ENCODE measurements at regions not wholly inside any gene's neighbourhood (a gene's known extent, or its start where the extent isn't known, plus 50 kb on each side); places are given as distances from the start of the nearest gene placed in this dataset.
"Not testable (repeated sequence)": the region's sequence is repeated elsewhere in the genome, so short reads cannot be mapped to it uniquely, and the experiment has no call there.

DNA sequence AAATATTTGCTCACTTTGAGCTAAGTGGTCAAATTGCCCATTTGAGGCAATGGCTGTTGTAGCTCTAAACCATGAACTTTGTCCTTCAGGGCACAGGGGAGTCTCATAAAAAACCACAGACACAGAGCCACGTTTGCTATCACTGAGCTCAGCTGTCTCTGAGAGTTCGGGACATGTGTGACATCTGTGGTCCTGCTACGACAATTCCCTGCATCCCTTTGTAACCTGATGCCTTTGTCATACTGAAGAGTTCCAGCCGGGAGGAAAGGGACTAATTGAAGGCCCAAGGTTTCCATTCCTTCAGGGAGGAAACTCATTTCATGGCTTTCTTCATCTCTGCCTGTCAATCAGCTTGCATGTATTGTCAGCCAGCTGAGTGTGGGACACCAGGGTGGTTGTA is 599.4 kb upstream of the CDH5 start:
- no peak for DNase-seq (ENCODE audit: low spot score)

DNA sequence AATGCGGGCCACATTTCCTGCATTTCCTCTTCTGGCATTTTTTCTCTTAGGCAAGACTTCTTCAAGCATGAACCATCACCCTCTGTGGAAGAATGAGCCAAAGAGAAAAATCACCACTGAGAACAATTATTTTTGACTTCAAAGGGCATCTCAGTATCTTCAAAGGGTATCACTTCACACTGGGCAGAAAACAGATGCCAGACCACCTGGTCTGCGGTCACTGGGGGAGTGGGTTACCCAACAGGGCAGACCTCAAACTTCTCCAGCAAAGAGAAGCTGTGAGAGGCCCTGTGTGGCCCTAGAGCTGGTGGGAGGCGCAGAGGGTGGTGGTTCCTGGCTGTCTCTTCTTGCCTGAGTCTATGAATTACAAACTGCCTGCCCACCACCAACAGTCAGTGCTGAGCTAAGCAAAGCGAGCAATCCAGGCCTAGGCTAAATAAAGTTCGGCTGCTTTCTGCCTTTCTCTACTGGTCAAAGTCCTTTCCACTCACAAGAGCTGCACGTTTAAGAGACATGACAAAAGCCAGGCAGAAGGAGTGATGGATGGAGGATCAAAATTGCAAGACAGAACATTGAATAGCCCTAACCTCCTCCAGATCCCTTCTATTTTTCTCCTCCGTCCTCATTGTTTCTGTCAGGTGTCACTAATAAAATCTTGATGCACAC is 602.7 kb upstream of the CDH5 start:
- DNase-seq (ENCODE audit: low spot score) = no peak

DNA sequence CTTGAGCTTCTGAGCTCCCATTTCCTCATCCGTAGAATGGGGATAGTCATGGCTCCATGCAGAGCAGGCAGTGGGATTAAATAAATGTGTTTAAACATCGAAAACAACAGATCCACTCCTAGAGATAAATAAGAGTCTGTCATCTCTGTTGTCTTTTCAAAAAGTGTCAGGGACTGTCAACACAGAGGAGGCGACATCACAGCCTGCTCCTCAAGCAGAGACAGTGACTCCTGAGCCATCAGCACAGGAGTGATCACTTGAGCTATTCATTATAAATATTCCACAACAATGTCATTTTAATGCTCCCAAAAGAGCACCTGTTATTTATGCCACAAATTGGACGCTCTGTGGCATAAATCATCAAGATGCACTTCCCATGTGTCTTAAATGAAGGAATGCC is 605.6 kb upstream of the CDH5 start:
- no peak for DNase-seq (ENCODE audit: low spot score)

DNA sequence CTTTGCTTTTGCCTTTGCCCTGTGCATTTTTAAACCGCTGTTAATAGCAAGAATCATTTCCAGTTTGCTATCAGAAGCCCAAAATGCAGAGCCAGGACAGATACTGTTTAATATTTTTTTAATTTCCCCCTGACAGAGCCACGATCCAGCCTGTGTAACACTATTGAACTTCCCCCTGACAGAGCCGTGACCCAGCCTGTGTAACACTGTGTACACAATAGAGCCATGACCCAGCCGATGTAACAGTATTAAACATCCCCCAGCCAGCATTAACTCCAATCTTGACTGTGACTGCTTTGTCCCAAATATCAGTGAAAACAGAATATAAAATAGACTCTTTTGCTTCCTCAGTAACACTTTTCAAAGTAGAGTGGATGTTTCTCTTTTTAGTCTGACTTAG is 607.9 kb upstream of the CDH5 start:
- DNase-seq (ENCODE audit: low spot score) = no peak

DNA sequence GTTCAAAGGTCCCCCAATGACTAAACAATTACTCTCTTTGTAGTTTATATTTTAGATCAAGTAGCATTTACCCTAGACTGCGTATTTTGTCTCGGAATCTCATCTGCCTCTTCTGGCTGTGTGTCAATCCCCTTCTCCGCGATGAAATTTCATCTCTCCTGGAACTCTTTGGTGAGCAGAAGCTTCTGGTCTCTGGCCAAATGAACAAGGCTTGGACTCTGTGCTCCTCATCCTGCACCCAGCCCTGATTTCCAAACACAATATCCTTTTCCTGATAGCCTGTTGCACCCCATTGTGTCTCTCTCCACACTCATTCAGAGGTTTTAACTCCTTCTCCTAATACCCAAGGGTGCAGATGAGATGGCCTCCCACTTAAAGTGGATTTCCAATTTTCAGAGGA is 609.4 kb upstream of the CDH5 start:
- DNase-seq (ENCODE audit: low spot score) = no peak

DNA sequence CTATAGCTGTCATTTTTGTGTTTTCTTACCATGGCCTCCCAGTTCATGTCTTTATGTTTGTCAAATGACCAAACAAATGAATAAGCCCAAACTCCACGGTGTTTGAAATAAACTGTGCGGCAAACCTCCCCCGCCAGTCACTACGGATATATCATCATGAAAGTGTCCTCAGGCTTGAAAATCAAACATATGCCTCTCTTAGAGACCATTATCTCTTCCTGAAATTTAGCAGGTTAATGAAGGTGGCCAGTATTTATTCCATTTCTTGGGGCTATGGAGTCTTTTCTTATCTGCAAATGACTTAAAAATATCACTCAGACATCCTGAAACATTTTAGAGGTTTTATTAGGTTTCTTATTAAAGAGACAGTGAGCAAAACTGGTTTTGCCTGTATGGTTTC is 610.3 kb upstream of the CDH5 start:
- DNase-seq (ENCODE audit: low spot score) = no peak

DNA sequence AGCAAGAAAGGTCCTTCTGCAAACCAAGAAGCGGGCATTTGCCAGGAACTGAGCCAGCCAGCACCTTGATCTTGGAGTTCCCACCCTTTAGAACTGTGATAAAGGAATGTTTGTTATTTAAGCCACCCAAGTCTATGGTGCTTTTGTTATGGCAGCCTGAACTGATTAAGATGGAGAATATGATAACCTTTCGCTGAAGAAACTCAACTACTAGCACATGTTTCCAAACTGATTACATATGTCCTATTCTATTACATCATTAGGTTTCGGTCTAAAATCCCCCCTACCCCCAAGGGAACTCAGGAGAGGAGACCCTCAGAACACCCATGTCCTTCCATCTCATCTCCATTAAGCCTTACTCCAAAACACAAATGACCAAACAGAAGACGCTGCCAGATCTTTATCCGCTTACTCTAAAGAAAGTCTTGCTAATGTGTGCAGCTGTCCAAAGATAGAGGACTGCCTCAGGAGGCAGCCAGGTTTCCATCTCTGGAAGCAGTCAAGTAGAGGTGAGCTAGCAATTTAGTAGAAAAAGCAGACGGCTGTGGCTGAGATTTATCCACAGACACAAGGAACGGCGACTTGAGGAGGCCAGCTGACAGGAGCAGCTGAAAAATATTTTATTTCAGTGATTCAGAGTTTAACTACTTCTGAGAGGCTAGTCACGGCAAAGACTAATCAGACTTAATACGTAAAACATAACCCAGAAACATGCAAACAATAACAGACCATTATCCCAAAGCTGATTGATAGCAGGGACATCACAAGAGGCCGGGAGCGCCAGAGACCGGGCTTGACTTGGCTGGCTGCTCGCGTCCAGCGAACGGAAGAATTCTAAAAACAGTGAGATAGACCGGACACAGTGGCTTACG is 611.4 kb upstream of the CDH5 start:
- no peak for DNase-seq (ENCODE audit: low spot score)

DNA sequence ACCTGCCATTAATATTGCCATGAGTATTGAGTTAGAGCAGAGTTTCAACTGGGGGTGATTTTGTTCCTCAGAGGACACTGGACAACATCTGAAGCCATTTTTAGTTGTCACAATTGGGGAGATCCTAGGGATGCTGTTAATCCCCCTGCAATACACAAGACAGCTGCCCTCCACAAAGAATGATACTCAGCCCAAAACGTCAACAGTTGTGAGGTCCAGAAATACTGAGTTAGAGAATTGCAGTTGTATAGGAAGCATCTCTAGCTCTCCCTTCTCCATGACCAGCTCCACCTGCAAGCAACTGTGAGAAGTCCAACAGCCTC is 614.0 kb upstream of the CDH5 start:
- no peak for DNase-seq (ENCODE audit: low spot score)

DNA sequence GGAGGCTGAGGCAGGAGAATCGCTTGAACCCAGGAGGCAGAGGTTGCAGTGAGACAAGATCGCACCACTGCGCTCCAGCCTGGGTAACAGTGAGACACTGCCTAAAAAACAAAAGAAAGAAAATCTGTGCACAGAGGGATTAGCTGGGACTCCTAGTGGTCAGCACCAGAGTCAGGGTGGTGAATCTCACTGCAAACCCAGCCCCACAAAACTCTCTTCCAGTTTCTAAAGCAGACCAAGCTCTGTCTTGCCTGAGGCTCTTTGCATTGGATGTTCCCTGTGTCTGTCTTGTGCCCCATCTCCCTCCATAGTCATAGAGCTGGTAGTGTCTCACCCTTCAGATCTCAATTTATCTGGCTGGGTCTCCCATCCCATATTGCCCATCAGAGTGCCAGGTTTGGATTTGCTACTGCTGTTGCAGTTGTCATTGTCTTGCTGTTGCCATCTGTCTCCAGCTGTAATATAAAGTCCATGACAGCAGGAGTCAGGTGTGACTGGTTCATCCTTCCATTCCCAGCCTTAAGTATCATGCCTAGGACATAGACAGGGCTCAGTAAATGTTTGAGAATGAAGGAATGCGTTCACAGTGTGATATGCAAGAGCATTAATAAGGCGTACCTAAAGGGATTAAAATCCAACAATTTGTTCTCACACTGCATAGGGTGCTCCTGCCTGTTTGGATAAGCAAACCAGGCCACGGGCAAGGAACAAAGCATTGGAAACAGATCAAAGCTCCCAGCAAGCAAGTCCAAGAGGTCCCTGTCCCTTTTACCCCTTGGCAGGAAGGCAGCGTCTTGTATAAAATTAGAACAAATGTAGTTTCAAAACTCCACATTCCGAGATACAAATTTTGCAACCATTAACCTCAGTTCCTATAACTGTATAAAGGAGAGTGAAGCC is 614.6 kb upstream of the CDH5 start:
- no peak for DNase-seq (ENCODE audit: low spot score)

DNA sequence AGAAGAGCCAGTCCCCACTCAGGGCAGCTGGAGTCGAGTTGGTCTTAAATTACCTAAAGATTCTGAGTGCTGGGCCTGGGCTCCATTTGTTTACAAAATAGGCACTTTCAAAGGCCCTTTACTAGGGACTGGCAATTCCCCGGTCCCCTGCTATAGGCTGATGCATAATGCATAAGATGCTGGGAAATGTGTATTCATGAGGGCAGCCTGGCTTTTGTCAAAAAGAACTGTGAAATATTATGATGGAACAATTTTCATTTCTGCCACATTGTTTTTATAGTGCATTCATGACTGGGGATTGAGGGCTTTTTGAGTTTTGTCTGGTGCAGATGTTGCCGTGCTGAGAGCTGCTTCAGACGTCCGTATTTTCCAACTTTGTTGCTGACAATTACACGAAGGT is 617.0 kb upstream of the CDH5 start:
- no peak for DNase-seq (ENCODE audit: low spot score)

DNA sequence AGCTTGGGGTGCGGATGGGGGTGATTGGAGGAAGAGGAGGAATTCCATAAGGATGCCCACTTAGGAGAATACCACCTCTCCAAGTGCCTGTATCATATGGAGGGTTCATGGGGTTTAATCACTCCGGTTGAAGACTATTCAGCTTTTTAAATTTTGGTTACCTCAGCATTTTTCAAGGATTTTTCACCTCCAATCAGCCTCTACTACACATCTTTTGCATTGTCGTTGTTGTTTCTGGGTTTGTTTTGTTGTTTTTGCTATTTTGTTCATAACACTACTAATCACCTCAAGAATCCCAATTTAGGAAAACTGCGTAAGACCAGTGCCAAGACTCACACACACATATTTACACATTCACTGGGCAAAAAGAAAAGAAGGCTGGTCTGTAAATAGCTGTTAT is 619.5 kb upstream of the CDH5 start:
- no peak for DNase-seq (ENCODE audit: low spot score)

DNA sequence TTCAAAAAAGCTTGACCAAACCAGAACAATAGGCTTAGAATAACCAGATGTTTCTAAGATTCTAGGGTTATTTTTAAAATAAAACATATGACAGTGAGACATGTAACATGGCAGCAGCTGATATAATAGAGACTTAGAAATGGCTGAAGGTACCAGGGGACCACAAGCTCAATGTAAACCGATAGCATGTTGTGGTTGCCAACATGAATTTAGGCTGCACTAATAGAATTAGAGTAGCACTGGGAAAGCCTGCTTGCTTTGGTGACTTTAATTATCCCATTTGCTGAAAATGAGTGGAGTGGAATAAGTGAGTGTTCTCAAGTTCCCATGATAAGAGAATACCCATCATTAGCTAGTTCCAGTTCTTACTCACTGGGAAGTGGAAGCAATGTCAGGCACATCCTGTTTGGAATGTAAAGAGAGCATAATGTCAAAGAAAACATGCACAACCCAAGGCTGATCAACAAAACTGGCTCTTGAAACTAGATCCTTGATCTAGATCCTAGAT is 621.2 kb upstream of the CDH5 start:
- DNase-seq (ENCODE audit: low spot score) = no peak

DNA sequence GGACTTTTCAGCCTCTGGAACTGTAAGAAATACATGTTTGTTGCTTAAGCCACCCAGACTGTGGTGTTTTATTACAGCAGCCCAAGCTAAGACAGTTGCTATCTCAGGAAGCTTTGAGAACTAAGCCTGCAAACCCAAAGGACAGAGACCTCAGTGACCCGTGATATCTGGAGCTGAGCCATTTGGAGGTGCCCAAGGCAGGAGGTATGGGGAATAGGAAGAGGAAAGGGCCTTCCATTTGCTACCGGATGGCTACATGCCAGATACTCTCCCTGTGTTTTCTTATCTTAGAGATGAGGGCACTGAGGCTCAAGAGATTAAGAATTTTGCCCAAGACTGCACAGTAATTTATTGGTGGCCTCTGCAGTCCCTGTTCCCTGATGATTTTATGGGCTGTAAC is 622.1 kb upstream of the CDH5 start:
- DNase-seq (ENCODE audit: low spot score) = no peak

DNA sequence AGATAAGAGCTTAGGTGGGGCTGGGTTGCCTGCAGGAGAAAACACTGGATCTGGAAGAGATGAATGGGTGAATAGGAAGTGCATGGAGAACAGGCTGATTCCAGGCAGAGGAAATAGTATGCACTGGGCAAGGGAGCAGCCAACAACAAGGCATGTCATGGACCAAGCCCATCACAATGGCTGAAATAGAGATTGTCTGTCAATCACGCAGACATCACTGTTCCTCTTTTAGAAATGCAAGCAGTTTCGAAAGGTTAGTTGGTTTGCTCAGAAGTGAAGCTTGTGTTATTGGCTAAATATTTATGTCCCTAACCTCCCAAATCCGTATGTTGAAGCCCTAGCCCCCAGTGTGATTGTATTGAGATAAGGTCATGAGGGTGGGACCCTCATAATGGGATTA is 621.7 kb upstream of the CDH11 start:
- peak; percentile 12 for DNase-seq (ENCODE audit: low spot score)

DNA sequence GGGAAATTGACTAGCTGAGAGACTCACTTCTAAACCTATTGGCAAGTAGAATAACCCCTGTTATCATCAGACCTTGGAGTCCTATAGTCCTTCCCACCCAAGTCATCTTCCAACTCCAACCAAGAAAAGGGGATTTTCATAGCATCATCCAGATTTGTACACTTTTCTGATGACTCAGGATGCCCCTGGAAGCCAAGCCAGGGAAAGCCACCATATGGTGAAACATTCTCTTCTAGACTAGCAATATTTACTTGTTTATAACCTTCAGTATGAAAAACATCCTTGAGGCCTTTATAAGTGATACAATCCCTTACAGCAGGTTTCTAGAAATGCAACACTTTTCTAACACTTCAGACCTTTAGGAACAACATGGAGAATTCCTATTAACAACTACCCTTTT is 618.8 kb upstream of the CDH11 start:
- no peak for DNase-seq (ENCODE audit: low spot score)

DNA sequence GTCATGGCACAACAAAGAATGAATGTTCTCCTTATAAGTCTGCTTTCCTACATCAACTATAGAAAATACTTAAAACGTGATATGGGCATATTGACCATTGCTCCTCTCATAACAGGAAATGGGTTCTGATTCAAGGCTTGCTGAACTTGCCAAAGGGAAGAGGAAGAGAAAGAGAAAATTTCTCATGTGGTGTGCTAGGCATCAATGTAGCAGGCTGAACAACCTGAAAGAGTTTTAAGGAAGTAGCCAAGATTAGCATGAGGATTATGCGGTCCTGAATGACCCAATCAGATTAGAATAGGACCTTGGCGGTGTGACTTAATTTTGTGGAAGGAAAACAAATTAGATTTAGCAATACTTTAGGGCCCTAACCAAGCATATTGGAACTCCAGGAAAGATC is 617.7 kb upstream of the CDH11 start:
- peak; percentile 34 for DNase-seq (ENCODE audit: low spot score)

DNA sequence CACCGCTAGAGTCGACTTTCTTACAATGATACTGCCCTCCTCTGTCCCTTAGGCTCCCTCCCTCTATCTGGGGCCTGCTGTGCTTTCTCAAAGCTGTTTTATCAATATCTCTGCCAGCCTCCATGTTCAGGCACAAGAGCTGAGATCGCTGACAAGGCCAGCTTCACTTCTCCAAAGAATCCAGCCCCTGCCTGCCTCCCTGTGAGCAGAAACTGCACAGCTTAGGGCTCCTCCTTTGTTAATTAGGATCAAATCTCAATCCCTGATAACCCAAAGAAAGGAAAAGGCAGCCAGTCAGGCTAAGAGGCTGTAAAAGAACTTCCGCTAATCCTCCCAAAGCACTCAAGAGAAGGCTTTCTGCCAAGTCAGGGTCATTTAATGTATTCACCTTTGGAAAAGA is 616.0 kb upstream of the CDH11 start:
- peak; percentile 6 for DNase-seq (ENCODE audit: low spot score)

DNA sequence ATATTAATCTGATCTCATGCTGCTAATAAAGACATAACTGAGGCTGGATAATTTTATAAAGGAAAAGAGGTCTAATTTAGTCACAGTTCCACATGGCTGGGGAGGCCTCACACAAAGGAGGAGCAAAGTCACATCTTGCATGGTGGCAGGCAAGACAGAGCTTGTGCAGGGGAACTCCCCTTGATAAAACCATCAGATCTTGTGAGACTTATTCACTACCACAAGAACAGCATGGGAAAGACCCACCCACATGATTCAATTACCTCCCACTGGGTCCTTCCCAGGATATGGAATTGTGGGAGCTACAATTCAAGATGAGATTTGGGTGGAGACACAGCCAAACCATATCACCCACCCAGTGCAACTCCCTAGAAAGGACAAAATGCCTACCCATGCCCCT is 613.8 kb upstream of the CDH11 start:
- DNase-seq (ENCODE audit: low spot score) = not testable (repeated sequence)

DNA sequence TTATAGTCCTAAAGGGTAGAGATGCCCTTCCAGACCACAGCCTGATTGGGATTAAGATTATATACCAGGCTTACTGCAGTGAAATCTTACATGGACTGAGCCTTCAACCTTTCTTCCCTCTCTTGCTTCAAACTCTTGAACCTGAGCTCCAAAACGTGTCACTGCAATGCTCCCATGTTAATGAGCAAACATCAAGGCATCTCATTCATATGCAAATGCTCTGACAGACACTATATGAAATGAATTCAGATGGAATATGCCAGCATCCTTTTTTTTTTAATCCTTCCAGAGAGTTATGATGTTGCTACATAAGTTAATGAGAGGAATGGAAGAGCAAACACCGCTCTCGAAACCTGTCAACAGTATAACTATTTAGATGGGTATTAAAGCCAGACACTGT is 611.9 kb upstream of the CDH11 start:
- no peak for DNase-seq (ENCODE audit: low spot score)

DNA sequence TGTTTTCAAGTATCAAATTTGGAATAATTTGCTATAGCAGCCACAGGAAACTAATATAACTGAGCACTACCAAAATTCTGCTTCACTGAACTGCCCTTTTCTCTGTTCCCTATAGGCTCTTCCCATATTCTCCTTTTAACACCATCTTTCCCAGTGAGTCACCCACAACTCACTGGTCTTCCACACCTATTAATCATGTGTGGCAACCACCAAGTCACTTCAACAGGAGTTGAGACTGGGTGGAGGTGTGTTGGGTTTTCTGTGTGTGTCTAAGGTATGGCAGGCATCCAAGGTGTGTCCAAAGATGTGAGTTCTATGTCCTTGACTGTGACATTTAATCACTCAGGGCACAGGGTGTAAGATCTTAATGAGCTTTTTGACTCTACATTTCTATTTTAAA is 610.0 kb upstream of the CDH11 start:
- DNase-seq (ENCODE audit: low spot score) = no peak

DNA sequence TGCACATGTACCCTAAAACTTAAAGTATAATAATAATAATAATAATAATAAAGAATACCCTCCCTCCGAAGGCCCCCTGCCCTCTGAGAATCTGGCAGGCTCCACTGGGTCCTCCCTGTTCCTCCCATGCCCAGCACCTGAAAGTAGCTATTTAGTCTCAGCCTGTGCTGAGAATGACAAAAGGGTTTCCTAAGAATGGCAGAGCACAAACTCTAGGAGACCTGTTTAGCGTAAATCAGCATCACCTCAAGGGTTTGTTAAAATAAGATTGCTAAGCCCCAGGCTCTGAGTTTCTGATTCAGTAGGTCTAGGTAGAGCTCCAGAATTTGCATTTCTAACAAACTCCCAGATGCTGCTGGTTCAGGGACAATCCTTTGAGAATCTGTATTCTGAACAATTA is 606.8 kb upstream of the CDH11 start:
- DNase-seq (ENCODE audit: low spot score) = no peak

DNA sequence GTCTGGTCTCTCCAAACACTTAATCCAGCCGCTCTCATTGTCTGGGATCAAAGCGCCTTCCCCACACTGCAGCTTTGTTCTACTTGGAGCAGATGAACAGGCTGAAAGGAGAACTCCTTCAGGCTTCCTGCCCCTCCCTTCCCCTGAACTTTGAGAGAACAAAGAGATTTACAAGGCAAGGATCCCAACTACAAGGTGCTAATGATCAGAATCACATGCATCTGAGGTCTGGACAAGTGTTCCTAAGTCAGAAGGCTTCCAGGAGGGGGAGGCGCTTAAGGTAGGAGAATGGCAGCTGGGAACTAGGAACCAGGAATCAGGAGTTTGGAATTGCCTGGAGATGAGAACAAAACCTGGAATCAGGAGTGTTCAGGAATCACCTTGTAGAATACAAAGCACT is 606.3 kb upstream of the CDH11 start:
- no peak for DNase-seq (ENCODE audit: low spot score)

Data from Ammon's horn (tissue), 1 donor.